ENCODE measurements at regions not wholly inside any gene's neighbourhood (a gene's known extent, or its start where the extent isn't known, plus 50 kb on each side); places are given as distances from the start of the nearest gene placed in this dataset.

DNA sequence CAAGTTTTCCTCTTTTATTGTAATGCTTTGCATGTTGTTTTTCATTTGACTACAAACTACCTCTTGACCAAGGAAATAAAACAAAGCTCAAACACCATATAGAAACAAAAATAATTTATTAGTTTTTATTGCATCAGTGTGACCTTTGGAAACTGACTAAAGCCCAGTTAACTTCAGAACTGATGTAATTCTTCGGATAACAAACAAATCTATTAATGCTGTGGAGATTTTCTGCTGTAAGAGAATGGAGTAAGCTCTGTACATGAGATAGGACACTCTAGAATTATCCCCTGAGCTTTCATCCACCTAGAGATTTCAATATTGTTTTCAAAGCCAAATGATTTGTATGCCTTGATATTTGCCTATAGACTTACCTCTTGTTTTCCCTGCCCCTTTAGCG, 154.0 kb upstream of the KCNK2 start:
- H2AFZ ChIP-seq (replicated peaks; ENCODE audit: low read length, poor library complexity): no peak overlapping the region
- H4K20me1 ChIP-seq (ENCODE audit: insufficient read depth, low read length): no peaks in the 10 kb centered on the region
- intact Hi-C loops (cut with micrococcal nuclease): no loop called here
- no peak overlapping the region for H4K5ac ChIP-seq (ENCODE audit: low read depth, low read length)
- H3K56ac ChIP-seq (ENCODE audit: extremely low read depth, insufficient read depth, low read length): no peak overlapping the region
- WGBS, 2 experiments (ENCODE audit: extremely low coverage in 2 of 2, insufficient read length in 1 of 2): no CpG with 5 or more reads among the region's 2 CpGs
- no peak overlapping the region for H4K8ac ChIP-seq (ENCODE audit: low read depth in 2 of 2, low read length in 2 of 2)
- H2AK9ac ChIP-seq (replicated peaks; ENCODE audit: low read depth, low read length, poor library complexity): no peak overlapping the region
- no peaks in the 10 kb centered on the region for H3K36me3 ChIP-seq (ENCODE audit: control insufficient read depth, insufficient read depth, low read length)
- ChIA-PET CTCF (interaction anchor here (0.6 to 1.0 kb wide), 3 partner anchors 9 to 1966 kb away, joined by 3 read pairs; no protein-coding TSS in a partner anchor), POLR2A (ENCODE audit: unreplicated experiment) (no interaction called here)
- TF ChIP-seq POLR2A (IDR thresholded peaks at IDR 0.05; ENCODE audit: low read depth, low read length): no peak
- TF ChIP-seq FOS (IDR thresholded peaks at IDR 0.05; ENCODE audit: low read depth, low read length): no peak
- TF ChIP-seq RCOR1 (IDR thresholded peaks at IDR 0.05; ENCODE audit: insufficient replicate concordance, low read length): no peak
- TF ChIP-seq NFE2L2 (IDR thresholded peaks at IDR 0.05; ENCODE audit: low read depth, low read length): no peak
- no peak for TF ChIP-seq MXI1 (IDR thresholded peaks at IDR 0.05; ENCODE audit: borderline replicate concordance, low read depth, low read length)
- no peak for TF ChIP-seq MAFK (IDR thresholded peaks at IDR 0.05; ENCODE audit: low read depth, low read length)
- no peak for TF ChIP-seq CEBPB (IDR thresholded peaks at IDR 0.05; ENCODE audit: low read depth, low read length)
- no peak for TF ChIP-seq CHD1 (IDR thresholded peaks at IDR 0.05; ENCODE audit: low read depth, low read length)
- no peak for TF ChIP-seq BHLHE40 (IDR thresholded peaks at IDR 0.05; ENCODE audit: low read depth, low read length)
- TF ChIP-seq ELK1 (IDR thresholded peaks at IDR 0.05; ENCODE audit: borderline replicate concordance, low read depth, low read length): no peak
- no peak overlapping the region for H2BK5ac ChIP-seq (ENCODE audit: low read depth, low read length, poor library complexity, severe bottlenecking)
- no peak overlapping the region for H3K14ac ChIP-seq (replicated peaks; ENCODE audit: low read depth, low read length)
- no peak overlapping the region for H3K23ac ChIP-seq (ENCODE audit: low read depth, low read length)
- in situ Hi-C loops (cut with MboI; ENCODE audit: low sequenced_read_pairs): no loop called here
- no peak overlapping the region for H3K9ac ChIP-seq (ENCODE audit: low read depth, low read length)
- H3K4ac ChIP-seq (ENCODE audit: low read depth, low read length): no peak overlapping the region
- no peaks in the 10 kb centered on the region for H3K4me1 ChIP-seq (ENCODE audit: control insufficient read depth, insufficient read depth, low read length)
- H4K91ac ChIP-seq (ENCODE audit: insufficient read depth, low read depth, low read length): no peak overlapping the region
- dilution Hi-C loops (cut with HindIII; ENCODE audit: low sequenced_read_pairs, unreplicated experiment): no loop called here
- H3K27me3 ChIP-seq (ENCODE audit: control insufficient read depth, insufficient read depth, low read length): no peaks in the 10 kb centered on the region
- no peak overlapping the region for H2AK5ac ChIP-seq (ENCODE audit: low read depth, low read length)
- H3K18ac ChIP-seq (ENCODE audit: low read depth, low read length): no peak overlapping the region
- no peaks in the 10 kb centered on the region for H3K9me3 ChIP-seq (ENCODE audit: control insufficient read depth, insufficient read depth, low read length)
- H3K27ac ChIP-seq (ENCODE audit: insufficient read depth, low read length): no peak overlapping the region
- ATAC-seq (ENCODE audit: low read depth) (no peak), DNase-seq (no peak)
- H3K4me3 ChIP-seq (ENCODE audit: insufficient read depth, low read depth, low read length): no peak overlapping the region
- no peak overlapping the region for H2BK120ac ChIP-seq (ENCODE audit: low read depth, low read length)
- H3K9me1 ChIP-seq (ENCODE audit: insufficient read depth, low read length): no peaks in the 10 kb centered on the region
- no peaks in the 10 kb centered on the region for H3K79me1 ChIP-seq (ENCODE audit: low read depth in 1 of 2, low read length in 2 of 2)
- no peak overlapping the region for H2BK15ac ChIP-seq (ENCODE audit: low read depth, low read length)
- BruUV-seq (replicated peaks): no TSS peak
- no peak overlapping the region for H2BK20ac ChIP-seq (ENCODE audit: low read depth, low read length)
- H3K4me2 ChIP-seq (ENCODE audit: low read depth, low read length): no peak overlapping the region

Measured in IMR-90 (cell line).